GM18498 (cell line): ENCODE measurements at regions not wholly inside any gene's neighbourhood (a gene's known extent, or its start where the extent isn't known, plus 50 kb on each side); places are given as distances from the start of the nearest gene placed in this dataset.
"Not testable (repeated sequence)": the region's sequence is repeated elsewhere in the genome, so short reads cannot be mapped to it uniquely, and the experiment has no call there.

Experiments
- ATAC-seq: cut with Tn5 transposase; IDR thresholded peaks from one replicate; pipeline ENCODE4 v1.9.1; 2021; ENCODE audit warnings: mild to moderate bottlenecking, moderate library complexity; ENCODE audit not compliant: unreplicated experiment

DNA sequence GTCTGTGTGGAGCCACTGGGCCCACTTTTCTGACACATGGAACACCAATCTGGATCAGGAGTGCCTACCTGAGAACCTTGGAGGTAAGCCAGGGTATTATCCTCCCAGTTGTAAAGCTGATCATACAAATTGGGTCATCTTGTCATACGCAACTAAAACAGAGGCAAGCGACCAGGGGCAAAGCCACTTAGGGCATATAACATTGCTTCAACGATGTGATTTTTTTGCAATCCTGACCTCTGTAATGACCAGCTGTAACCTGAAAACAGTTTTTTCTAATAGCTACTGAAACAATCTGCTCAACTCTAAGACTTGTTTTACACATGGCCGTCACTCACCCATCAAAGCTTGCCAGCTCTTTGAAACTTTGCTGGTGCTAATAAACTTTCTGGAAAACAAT, 261.5 kb upstream of the AGTR2 start:
- ATAC-seq, result no peak

GRCh38 chrX:115911967-115912366, 258.6 kb upstream of the AGTR2 start:
- peak; percentile 5 for ATAC-seq

DNA sequence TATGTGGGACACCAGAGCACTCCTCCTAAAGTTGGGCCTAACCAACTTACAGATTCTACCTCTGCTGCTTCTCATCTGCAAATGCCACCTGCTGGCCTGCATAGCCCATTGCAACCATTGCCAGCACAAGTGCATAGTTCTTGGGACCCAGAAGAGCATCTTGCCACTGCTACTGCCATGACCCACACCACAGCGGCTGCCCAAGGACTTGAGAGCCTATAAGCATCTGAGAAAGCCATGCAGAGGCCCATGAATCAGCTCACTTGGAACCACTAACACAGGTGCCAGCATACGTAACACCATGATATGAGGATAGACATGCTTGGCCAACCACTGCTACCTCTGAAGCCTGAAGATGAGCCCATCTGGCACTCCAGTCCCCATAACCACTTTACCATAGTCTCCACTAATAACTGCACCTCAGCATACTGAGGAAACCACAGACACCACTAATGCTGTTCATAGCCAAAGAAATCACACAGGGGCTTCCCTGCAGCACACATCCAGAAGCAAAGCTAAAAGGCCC, 258.1 kb upstream of the AGTR2 start:
- peak; percentile 95 for ATAC-seq

GRCh38 chrX:115913575-115913974, 257.0 kb upstream of the AGTR2 start:
- peak; percentile 39 for ATAC-seq

DNA sequence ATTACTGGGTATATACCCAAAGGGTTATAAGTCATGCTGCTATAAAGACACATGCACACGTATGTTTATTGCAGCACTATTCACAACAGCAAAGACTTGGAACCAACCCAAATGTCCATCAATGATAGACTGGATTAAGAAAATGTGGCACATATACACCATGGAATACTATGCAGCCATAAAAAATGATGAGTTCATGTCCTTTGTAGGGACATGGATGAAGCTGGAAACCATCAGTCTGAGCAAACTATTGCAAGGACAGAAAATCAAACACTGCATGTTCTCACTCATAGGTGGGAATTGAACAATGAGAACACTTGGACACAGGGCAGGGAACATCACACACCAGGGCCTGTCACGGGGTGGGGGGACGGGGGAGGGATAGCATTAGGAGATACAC, 254.9 kb upstream of the AGTR2 start:
- ATAC-seq, result not testable (repeated sequence)

GRCh38 chrX:115929480-115929879, 241.1 kb upstream of the AGTR2 start:
- no peak for ATAC-seq

GRCh38 chrX:115936008-115936407, 234.5 kb upstream of the AGTR2 start:
- no peak for ATAC-seq

DNA sequence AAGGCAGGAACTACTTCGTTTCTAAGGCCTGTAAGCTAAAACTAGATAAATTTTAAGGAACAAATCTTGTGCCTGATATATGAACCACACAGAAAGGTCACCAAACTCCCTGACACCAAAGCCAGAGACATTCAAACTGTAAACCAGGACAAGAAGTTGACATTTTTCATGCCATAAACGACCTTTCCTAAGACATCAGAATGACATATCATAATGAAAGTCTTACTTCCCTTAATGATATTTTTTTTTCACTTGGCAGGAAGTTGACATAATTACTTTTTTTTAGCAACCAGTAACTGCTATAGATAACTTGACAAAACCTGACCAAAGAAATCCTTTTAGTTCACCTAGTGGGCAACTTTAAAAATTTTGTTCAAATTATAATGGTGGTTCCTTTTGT, 231.5 kb upstream of the AGTR2 start:
- peak; percentile 67 for ATAC-seq

GRCh38 chrX:115939636-115940160, 230.8 kb upstream of the AGTR2 start:
- ATAC-seq, result peak; percentile 24

GRCh38 chrX:115940348-115940747, 230.2 kb upstream of the AGTR2 start:
- ATAC-seq, result peak; percentile 33

DNA sequence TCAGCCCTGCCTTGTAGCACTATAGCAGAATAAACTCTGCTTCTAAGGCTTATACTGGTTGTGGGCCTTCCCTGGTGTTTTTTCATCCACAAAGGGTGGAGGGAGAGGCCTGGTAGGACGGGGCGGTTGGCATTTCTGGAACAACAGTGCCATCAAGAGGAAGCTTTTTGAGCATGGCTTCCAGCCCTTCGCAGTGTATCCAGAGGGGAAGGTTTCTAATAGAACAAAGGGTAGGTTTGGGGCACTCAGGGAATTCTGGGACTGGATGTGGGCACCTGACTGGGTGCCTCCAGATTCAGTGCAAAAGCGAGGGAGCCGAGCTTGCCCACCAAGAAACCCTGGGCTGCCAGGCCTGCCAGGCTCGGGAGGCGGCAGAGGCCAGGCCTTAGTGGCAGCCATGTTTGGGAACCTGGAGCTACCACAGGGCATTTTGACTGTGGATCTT, 229.6 kb upstream of the AGTR2 start:
- ATAC-seq, result peak; percentile 74

DNA sequence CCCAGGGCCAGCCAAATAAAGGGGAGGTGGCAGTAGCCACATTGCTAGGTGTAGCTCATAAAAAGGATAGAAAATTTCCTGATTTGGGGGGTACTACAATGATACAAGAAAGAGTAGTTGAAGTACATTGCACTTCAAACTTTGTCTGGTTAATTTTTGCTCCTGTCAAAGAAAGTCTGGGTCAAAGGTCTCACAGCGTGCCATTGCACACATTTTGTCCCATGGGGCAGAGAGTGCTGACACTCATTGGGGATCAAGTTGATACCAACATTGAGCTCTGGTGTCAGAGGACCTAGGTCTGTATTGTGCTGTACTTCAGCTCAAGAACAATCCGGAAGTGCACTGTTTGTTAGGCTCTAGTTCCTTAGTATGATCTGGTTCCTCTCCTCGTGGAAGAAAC, 229.2 kb upstream of the AGTR2 start:
- no peak for ATAC-seq

- ATAC-seq, result no peak
Observed at GRCh38 chrX:115946059-115946458, 224.5 kb upstream of the AGTR2 start.

- ATAC-seq, result no peak
Observed at GRCh38 chrX:115948018-115948923, 222.3 kb upstream of the AGTR2 start.

DNA sequence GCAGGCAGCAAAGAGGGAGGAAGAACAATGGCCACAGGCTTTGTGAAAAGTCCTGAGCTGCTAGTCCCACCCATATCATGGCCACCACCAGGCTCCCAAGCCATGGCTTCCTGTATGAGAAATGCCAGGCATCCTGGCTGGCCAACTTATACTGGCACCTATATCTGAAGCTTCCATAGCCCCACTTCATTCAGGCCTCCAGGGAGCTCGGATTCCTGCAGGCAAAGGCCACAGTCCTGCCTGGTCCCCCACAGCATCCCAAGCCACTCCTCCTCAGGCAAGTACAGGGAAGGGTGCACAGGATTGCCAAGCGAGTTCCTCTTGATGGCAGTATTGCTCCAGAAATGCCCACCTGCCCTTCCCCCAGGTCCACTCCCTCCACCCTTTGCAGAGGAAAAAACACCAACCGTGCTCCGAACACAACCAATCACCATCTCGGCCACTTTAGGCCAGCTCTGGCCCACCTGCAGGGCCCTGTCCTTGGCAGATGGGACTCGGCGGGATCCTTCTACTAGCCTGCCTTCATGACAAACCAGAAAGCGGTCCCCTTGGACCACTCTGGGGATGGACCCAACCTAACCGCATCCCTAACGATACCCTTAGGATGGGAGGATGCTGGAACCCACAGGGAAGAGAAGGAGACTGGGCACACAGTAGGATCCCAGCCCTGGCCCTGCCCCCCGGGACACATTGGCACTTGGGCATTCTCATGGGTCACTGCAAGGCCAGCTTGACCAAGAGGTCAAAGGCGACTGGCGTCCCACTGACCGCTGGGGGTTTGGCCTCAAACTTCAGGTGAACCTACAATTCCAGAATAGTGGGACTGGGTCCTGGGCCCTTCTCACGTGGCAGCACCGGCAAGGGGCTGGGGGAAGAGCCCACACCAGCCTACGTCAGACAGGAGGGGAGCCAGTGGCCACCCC, 220.4 kb upstream of the AGTR2 start:
- no peak for ATAC-seq

DNA sequence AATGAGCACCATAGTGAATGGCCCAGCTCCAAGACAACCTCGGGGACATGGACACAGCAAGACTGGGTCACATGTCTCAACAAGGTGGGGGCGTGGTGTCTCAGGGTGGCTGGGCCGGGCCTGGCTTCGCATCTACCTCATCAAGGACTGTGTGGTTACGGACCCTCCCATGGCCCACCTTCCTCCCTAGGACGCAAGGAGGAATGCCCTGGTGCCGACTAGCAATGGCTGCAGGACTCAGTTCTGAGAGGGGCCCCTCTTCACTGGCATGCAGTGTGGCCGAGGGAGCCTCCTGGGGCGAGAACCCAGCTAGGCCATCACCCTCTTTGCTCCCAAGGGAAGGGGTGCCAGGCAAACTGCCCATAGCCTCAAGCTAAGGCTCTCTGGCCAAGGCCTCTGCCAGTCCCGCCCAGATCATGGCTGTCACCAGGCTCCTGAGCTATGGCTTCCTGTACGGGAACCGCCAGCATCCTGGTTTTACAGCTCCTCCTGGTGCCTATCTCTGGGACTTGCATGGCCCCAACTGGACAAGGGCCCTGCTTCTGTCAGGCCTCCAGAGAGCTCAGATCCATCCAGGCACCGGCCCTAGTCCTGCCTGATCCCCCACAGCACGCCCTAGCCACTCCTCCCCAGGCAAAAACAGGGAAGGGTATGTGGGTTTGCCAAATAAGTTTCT, 218.0 kb upstream of the AGTR2 start:
- ATAC-seq, result no peak

DNA sequence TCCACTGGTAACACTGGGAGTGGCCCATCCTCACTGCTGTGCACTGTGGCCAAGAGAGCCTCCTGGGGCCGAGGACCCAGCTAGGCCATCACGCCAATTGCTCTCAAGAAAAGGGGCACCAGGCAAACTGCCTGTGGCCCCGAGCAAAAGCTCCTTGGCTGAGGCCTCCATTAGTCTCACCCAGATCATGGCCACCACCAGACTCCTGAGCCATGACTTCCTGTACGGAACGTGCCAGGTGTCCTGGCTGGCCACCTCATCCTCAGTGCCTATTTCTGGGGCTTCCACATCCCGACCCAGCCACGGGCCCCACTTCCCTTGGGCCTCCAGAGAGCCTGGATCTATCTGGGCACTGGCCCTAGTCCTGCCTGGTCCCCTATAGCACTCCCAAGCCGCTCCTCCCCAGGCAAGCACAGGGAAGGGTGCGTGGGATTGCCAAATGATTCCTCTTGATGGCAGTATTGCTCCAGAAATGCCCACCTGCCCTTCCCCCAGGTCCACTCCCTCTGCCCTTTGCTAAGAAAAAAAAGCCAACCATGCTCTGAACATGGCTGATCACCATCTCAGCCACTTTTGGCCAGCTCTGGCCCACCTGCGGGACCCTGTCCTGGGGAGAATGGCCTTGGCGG, 212.6 kb upstream of the AGTR2 start:
- no peak for ATAC-seq

DNA sequence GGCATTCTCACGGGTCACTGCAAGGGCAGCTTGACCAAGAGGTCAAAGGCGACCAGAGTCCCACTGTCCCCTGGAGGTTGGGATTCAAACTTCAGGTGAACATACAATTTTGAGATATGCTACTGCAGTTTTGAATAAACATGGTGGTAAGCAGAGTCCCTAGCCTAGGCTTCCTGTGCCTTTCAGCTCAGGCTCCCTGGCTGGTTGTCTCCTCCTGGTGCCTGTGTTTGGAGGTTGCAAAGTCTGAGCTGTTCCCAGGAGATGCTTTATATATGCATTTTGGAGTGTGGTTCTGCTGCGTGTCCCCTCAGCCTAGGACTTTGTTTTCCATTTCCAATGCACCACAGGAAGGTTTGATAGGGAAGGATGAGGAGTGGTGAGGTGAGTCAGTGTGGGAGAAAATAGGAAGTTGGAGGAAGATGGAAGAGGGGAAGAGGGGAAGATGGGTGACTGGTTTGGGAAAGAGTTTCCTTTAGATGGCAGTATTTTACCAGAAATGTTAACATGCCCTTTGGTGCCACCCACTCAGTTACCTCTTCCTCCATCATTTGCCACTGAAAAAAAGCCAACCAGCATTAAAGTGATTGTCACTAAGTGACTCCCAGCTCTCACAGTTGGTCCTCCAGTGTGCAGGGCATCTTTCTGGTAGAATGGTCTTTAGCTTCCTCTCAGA, 211.7 kb upstream of the AGTR2 start:
- ATAC-seq, result no peak

DNA sequence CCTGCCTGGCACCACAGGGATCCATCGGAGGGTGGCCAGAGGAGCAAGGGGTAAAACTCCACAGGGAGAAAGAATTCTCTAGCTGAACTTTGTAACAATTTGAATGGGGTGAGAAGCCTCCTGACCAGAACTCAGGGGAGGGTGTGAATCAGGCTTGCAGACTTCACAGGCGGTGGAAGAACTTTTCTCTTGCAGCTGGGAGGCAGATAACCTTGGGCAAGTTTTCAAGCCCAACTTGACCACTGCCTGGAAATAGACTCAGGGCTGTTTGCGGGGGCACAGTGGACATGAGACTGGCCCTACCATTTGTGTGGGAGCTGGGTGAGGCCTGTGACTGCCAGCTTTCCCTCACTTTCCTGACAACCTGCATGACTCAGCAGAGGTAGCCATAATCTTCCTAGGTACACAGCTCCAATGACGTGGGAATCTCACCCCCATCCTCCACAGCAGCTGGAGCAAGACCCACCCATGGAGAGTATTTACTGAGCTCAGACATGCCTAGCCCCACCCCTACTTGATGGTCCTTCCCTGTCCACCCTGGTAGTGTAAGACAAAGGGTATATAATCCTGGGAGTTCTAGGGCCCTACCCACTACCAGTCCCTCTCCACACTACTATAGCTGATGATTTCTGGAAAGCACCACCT, 210.0 kb upstream of the AGTR2 start:
- no peak for ATAC-seq
